ENCODE measurements at regions not wholly inside any gene's neighbourhood (a gene's known extent, or its start where the extent isn't known, plus 50 kb on each side); places are given as distances from the start of the nearest gene placed in this dataset.

DNA sequence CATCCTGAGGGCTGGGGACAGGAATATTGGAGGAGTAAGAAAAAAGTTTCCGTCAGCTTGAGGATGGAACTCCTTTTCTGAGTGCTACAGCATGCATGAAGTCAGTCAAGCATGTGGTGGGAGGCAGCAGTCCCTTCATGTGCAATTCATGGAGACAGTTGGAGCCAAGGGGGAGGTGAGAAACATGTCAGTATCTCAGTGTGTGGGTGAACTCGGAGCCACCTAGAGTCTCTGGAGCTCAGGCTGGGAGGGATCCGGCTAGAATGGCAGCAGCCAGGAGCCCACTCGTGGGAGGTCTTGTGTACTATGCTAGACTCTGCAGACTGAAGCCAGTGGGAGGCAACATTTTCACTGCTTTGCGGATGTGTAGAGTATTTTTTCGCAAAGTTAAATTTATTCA, 60.3 kb downstream of the AVPR1A start:
- DNase-seq (ENCODE audit: low spot score), result no peak

- no peak for DNase-seq (ENCODE audit: low spot score)
Measured at GRCh38 chr12:63086149-63086915, 64.7 kb downstream of the AVPR1A start.

DNA sequence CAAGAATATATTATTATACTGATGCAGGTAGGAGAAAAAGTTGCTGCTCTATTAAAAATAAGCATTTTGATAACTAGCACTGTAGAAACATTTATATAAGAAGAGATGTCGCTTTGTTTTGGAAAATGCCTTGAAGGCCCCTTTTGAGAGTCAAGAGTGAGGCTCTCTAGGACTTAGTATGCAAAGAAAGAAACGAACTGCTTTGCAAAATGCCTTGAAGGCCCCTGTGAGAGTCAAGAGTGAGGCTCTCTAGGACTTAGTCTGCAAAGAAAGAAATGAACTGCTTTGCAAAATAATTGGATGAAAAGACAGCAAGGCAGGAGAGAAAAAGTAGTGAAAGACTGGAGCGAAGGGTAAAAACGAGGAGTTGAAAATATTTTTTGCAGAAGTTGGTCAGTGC, 65.9 kb downstream of the AVPR1A start:
- DNase-seq (ENCODE audit: low spot score), result no peak

DNA sequence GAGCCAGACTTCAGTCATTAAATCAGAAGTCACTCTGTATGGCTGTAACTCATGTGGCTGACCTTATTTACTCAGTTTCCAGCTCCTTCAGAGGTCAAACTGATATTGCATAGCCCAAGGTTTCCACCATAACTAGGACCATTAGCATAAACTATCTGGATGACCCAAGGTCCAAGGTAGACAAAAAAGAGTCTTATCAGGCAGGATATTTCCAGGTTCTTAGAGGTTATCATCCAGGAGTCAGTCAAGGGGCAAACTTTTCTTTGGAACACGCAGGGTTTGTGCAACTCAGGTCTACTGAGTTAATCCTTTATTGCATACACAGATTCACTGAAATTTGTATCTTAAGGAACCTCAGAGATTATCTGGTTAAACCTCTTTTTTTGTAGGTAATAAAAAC, 66.5 kb downstream of the AVPR1A start:
- DNase-seq (ENCODE audit: low spot score), result no peak

DNA sequence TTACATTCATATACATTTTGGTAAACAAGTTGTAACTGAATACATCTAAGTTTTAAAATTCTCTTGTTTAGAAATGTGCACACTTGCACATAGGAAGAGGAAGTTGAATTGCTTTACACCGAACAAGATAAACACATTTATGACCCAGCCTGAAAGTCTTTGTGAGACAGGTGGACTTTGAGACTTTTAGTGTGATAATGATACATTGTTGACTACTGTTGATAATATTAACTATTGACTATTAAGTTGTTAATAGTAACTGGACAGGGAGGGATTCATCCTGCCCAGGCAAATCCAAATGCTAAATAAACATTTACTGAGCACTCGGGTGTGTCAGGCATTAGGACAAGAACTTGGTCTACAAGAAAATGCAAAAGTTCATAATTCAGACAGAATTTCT, 68.0 kb downstream of the AVPR1A start:
- DNase-seq (ENCODE audit: low spot score), result no peak

- DNase-seq (ENCODE audit: low spot score), result peak; percentile 65
Measured at GRCh38 chr12:63079791-63080502, 71.1 kb downstream of the AVPR1A start.

GRCh38 chr12:63078906-63079305, 72.1 kb downstream of the AVPR1A start:
- DNase-seq (ENCODE audit: low spot score), result peak; percentile 62

GRCh38 chr12:63075376-63076060, 75.5 kb downstream of the AVPR1A start:
- no peak for DNase-seq (ENCODE audit: low spot score)

- DNase-seq (ENCODE audit: low spot score), result peak; percentile 44
Measured at GRCh38 chr12:63070709-63071108, 80.3 kb downstream of the AVPR1A start.

DNA sequence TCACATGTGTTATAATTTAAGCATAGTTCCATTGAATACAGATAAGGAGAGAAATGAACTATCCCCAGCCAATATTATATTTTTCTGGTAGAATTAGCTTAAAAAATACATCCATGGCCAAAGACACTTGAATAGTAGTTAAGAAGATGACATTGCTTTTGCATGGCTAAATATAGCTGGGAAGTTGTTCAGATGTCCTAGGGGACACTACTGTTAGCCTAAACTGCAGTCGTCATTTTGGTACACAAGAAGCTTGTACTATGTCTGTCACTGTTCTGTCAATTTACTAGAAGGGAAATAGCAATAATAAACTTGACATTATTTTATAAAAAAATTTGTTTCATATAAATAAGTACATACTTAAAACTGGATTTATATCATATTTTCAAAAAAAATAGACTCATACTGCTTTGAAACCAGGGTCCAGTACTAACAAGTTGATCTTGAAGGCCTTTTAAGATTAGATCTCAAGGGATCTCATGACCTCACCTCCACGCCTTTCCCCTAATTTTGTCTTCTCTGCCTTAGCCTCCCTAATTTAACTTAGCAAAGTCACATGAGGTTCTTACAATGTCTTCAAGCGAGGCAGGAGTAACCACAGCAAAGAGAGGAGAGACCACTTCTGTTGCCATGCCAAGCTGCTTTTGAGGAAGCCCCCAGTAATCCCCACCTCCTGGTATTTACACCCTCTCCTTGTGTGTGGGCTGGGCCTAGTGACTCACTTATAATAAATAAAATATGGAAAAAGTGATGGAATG, 81.0 kb downstream of the AVPR1A start:
- DNase-seq (ENCODE audit: low spot score), result no peak

DNA sequence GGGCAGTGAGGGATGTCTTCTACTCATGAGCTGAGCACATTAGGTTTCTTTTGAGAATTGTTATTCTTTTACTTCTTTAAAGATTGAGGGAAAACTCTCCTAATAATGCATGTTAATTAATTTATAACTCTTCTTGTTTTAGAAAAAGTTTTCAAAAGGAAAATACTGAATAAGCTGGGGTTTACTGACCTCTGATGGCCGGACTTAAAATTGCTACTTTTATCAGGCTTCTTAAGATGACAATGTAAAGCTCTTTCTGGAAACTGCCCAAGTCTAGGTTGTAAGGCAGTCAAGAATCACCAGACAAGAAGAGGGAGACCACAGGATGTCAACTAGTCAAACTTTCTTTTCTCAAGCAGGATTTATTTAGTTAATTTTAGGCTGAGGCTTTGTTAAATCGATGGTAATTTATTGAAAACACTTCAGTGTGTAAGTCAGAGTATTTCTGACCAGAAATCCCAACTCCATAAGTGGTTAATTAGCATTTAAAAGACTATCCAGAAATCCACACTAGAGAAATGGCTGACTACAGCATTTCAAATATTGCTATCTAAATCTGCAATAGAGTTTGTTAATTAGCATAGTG, 82.1 kb downstream of the AVPR1A start:
- DNase-seq (ENCODE audit: low spot score), result peak; percentile 67

DNA sequence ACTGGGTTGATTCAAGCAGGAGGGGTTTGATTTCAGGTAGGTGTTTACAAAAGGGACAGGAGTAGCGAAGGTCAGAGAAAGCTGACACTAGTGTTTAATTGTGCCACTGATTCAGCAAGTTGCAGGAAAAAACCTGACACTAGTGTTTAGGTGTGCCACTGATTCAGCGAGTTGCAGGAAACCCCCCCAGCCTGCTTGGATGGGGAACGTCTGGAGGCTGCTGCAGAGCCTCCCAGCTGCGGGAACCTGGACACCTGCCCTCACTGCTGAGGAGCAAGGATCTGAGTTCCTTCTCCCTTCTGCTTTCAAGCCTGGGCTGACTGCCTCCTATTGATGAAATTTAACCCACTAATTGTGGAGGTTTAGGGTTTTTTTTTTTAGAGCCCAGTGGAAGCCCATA, 84.2 kb downstream of the AVPR1A start:
- no peak for DNase-seq (ENCODE audit: low spot score)

DNA sequence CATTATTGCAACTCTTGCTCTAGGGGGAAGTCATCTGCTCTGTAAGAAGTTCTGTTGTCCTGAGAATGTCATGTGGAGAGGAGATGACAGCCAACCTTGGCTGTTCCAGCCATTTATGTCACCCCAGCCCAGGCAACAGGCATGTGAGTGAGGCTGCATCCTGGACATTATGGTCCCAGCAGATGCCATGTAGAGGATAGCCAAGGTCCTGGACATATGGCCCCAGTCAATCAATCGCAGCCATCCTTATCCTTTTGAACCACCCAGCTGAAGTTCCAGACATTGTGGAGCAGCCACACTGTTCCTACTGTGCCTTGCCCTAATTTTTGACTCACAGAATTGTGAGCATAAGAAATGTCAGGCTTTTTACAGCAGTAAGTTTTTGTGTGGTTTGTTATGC, 84.9 kb downstream of the AVPR1A start:
- DNase-seq (ENCODE audit: low spot score), result no peak

- peak; percentile 27 for DNase-seq (ENCODE audit: low spot score)
Measured at GRCh38 chr12:63064080-63064479, 86.9 kb downstream of the AVPR1A start.

- no peak for DNase-seq (ENCODE audit: low spot score)
Measured at GRCh38 chr12:63056649-63057048, 94.4 kb downstream of the AVPR1A start.

GRCh38 chr12:63052696-63053095, 98.3 kb downstream of the AVPR1A start:
- DNase-seq (ENCODE audit: low spot score), result no peak

- no peak for DNase-seq (ENCODE audit: low spot score)
Measured at GRCh38 chr12:63047146-63047545, 103.9 kb downstream of the AVPR1A start.

DNA sequence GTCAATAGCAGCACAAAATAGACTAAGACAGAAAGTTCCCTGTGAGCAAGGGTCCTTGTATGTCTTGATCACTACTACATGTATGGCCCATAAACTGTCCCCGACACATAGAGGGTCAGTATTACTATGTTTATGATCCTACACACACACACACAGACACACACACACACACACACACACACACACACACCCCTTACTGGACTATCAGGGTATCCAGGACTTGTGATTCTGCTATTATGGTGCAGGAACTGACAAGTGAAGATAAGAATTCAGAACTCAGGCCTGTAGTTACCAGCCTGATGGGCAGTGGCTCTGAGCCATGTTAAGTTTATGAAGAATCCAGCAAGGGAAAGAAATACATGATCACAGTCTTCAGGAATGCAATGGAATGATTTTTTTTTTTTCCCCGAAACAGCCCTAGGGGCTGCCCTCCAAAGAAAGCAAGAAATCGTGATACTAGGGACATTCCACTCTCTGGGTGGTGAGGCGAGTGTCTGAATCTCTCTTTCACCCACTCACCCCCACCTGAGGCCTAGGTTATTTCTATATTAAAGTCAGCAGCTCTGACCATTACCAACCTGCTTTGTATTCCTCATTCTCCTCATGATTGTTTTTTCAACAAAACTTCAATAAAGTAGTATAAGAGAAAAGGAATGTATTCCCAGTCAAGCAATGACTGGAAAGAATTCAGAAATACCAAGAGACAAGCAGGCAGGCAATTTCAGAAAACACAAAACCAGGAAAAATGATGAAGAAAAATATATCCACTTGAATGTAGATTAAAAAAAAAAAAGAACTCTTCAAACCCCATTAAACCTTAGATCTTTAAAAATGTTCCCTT, 105.8 kb downstream of the AVPR1A start:
- DNase-seq (ENCODE audit: low spot score), result peak; percentile 94

- DNase-seq (ENCODE audit: low spot score), result no peak
Measured at GRCh38 chr12:63042646-63043045, 107.7 kb upstream of the PPM1H start.

GRCh38 chr12:63041601-63042000, 106.7 kb upstream of the PPM1H start:
- DNase-seq (ENCODE audit: low spot score), result no peak
